ENCODE measurements at regions not wholly inside any gene's neighbourhood (a gene's known extent, or its start where the extent isn't known, plus 50 kb on each side); places are given as distances from the start of the nearest gene placed in this dataset.

DNA sequence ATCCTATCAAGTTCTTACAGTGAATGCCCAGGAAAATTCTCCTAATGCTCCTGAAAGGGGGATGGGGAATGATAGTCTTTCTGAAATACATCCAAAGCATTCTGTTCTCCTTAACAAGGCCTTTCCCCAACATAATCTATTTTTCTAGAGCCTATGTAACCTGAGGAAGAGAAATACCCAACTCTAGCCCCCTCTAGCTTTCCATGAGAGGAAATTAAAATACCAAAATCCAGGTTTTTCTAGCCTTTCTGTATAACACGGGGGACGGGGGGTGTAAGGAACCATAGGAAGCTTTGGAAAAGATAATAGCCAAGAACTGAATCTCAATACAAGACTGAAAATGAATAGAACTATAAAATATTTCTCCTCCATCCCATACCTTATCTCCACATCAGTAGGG, 815.9 kb downstream of the SLITRK6 start:
- TF ChIP-seq GATA2 (IDR thresholded peaks at IDR 0.05; ENCODE audit: low read depth, low read length) (no peak), GATA3 (IDR thresholded peaks at IDR 0.05; ENCODE audit: low read depth, low read length) (no peak)
